GM23338 (cell line): ENCODE measurements at regions not wholly inside any gene's neighbourhood (a gene's known extent, or its start where the extent isn't known, plus 50 kb on each side); places are given as distances from the start of the nearest gene placed in this dataset.

Source experiments
- ATAC-seq: fragments of 200-7000 bp; cut with Tn5 transposase; 3 replicates; pipeline ENCODE4 v1.9.1; 2020
- DNase-seq: peaks from one replicate; pipeline ENCODE4 v3.0.0-alpha.2; 2015; ENCODE audit warnings: low spot score
- H2AFZ ChIP-seq: fragments of 200-600 bp; sonication (generic); 2 replicates; pipeline ENCODE4 v1.8.0; 2016; ENCODE audit warnings: antibody characterized with exemption, mild to moderate bottlenecking, moderate library complexity
- H3F3A ChIP-seq: fragments of 200-600 bp; sonication (generic); replicated peaks from 2 replicates; pipeline ENCODE4 v1.8.0; 2017; ENCODE audit warnings: antibody characterized with exemption, mixed run types, low read depth
- H3K27ac ChIP-seq: fragments of 200-600 bp; sonication (generic); 2 replicates; pipeline ENCODE4 v1.6.1; 2016; ENCODE audit warnings: low read depth
- H3K27me3 ChIP-seq: fragments of 200-600 bp; sonication (generic); 2 replicates; pipeline ENCODE4 v1.8.0; 2016; ENCODE audit warnings: mild to moderate bottlenecking, mixed run types, moderate library complexity; ENCODE audit not compliant: insufficient read depth
- H3K36me3 ChIP-seq: fragments of 200-600 bp; sonication (generic); 2 replicates; pipeline ENCODE4 v1.8.0; 2016; ENCODE audit warnings: mild to moderate bottlenecking; ENCODE audit not compliant: insufficient read depth
- H3K4me1 ChIP-seq: fragments of 200-600 bp; sonication (generic); 2 replicates; pipeline ENCODE4 v1.8.0; 2016; ENCODE audit warnings: mild to moderate bottlenecking, moderate library complexity; ENCODE audit not compliant: insufficient read depth
- H3K4me2 ChIP-seq: fragments of 200-600 bp; sonication (generic); 2 replicates; pipeline ENCODE4 v1.7.1; 2017; ENCODE audit warnings: mixed run types
- H3K4me3 ChIP-seq: fragments of 200-600 bp; sonication (generic); 2 replicates; pipeline ENCODE4 v1.6.1; 2016; ENCODE audit warnings: mixed run types
- H3K79me2 ChIP-seq: fragments of 200-600 bp; sonication (generic); replicated peaks from 2 replicates; pipeline ENCODE4 v1.8.0; 2017; ENCODE audit warnings: mild to moderate bottlenecking; ENCODE audit not compliant: insufficient read depth
- H3K9me2 ChIP-seq: fragments of 200-600 bp; sonication (generic); 2 replicates; pipeline ENCODE4 v1.8.0; 2017; ENCODE audit not compliant: insufficient read depth
- H4K20me1 ChIP-seq: fragments of 200-600 bp; sonication (generic); replicated peaks from 2 replicates; pipeline ENCODE4 v1.8.0; 2017; ENCODE audit warnings: mild to moderate bottlenecking; ENCODE audit not compliant: insufficient read depth
- H3K27ac Mint-ChIP-seq: 2 replicates; pipeline ENCODE4 v1.8.0; 2020; ENCODE audit warnings: inconsistent platforms, mild to moderate bottlenecking, moderate library complexity, mixed read lengths
- H3K27me3 Mint-ChIP-seq: 3 replicates; pipeline ENCODE4 v1.8.0; 2022; ENCODE audit warnings: low read depth, mild to moderate bottlenecking, moderate library complexity, mixed read lengths, inconsistent platforms; ENCODE audit not compliant: insufficient read depth, poor library complexity
- H3K36me3 Mint-ChIP-seq: 3 replicates; pipeline ENCODE4 v1.8.0; 2021; ENCODE audit warnings: low read depth, mild to moderate bottlenecking, inconsistent platforms, moderate library complexity, mixed read lengths
- H3K4me1 Mint-ChIP-seq: 3 replicates; pipeline ENCODE4 v1.8.0; 2020; ENCODE audit warnings: mild to moderate bottlenecking, inconsistent platforms, mixed read lengths
- H3K4me3 Mint-ChIP-seq: 3 replicates; pipeline ENCODE4 v1.8.0; 2021; ENCODE audit warnings: moderate library complexity, mild to moderate bottlenecking, inconsistent platforms, mixed read lengths
- H3K9me3 Mint-ChIP-seq: 3 replicates; pipeline ENCODE4 v1.8.0; 2020; ENCODE audit warnings: moderate library complexity, mild to moderate bottlenecking, inconsistent platforms, mixed read lengths
- CREB1 ChIP-seq: fragments of 250-450 bp; sonication (Bioruptor Pico); IDR thresholded peaks from 2 replicates; pipeline ENCODE4 v1.5.0; 2020; ENCODE audit warnings: low read depth, mild to moderate bottlenecking, moderate library complexity
- CTCF ChIP-seq, 2 experiments: fragments of 200-600 bp in 1 of 2; sonication (generic) in 1 of 2; conservative IDR thresholded peaks; 2 replicates each; pipeline versions ENCODE4 v1.5.1 to v1.6.1; 2016 to 2017; ENCODE audit warnings: antibody characterized with exemption in 2 of 2, low read depth in 2 of 2, mild to moderate bottlenecking in 2 of 2, moderate library complexity in 1 of 2
- ETS1 ChIP-seq: IDR thresholded peaks from 2 replicates; pipeline ENCODE4 v1.6.1; 2016; ENCODE audit warnings: antibody characterized with exemption
- NANOG ChIP-seq: IDR thresholded peaks from 2 replicates; pipeline ENCODE4 v1.6.1; 2016; ENCODE audit warnings: antibody characterized with exemption, borderline replicate concordance
- ZNF114 ChIP-seq: fragments of 250-450 bp; sonication (Bioruptor Pico); IDR thresholded peaks from 2 replicates; pipeline ENCODE4 v1.5.0; 2020; ENCODE audit warnings: mild to moderate bottlenecking, moderate library complexity
- ZNF331 ChIP-seq: fragments of 250-450 bp; sonication (Bioruptor Pico); IDR thresholded peaks from 2 replicates; pipeline ENCODE4 v1.5.0; 2020; ENCODE audit warnings: low read depth, mild to moderate bottlenecking, moderate library complexity
- TF ChIP-seq, protein P1 (sequence below): IDR thresholded peaks from one replicate; pipeline ENCODE4 v1.6.1; 2018; ENCODE audit warnings: antibody characterized with exemption; ENCODE audit not compliant: unreplicated experiment
- TF ChIP-seq, protein P2 (sequence below): fragments of 250-450 bp; sonication (Bioruptor Pico); IDR thresholded peaks from 2 replicates; pipeline ENCODE4 v1.5.0; 2020; ENCODE audit warnings: mild to moderate bottlenecking, moderate library complexity

- TF ChIP-seq, protein P1, sequence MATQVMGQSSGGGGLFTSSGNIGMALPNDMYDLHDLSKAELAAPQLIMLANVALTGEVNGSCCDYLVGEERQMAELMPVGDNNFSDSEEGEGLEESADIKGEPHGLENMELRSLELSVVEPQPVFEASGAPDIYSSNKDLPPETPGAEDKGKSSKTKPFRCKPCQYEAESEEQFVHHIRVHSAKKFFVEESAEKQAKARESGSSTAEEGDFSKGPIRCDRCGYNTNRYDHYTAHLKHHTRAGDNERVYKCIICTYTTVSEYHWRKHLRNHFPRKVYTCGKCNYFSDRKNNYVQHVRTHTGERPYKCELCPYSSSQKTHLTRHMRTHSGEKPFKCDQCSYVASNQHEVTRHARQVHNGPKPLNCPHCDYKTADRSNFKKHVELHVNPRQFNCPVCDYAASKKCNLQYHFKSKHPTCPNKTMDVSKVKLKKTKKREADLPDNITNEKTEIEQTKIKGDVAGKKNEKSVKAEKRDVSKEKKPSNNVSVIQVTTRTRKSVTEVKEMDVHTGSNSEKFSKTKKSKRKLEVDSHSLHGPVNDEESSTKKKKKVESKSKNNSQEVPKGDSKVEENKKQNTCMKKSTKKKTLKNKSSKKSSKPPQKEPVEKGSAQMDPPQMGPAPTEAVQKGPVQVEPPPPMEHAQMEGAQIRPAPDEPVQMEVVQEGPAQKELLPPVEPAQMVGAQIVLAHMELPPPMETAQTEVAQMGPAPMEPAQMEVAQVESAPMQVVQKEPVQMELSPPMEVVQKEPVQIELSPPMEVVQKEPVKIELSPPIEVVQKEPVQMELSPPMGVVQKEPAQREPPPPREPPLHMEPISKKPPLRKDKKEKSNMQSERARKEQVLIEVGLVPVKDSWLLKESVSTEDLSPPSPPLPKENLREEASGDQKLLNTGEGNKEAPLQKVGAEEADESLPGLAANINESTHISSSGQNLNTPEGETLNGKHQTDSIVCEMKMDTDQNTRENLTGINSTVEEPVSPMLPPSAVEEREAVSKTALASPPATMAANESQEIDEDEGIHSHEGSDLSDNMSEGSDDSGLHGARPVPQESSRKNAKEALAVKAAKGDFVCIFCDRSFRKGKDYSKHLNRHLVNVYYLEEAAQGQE, result no peak
- no peak for TF ChIP-seq ZNF331 (CRISPR knock-in tag)
Observed at GRCh38 chr6:19536838-19537237, 300.3 kb upstream of the ID4 start (continued).

GRCh38 chr6:19538096-19538495, 299.1 kb upstream of the ID4 start:
- Mint-ChIP-seq H3K36me3 (peaks cover 31% of the 10 kb centered on the region), H3K9me3 (peaks cover 2% of the 10 kb centered on the region), H3K4me1 (peaks cover 5% of the 10 kb centered on the region; the same call in 2 of the 3 replicates), H3K27me3 (peaks cover 2% of the 10 kb centered on the region), H3K27ac (no peak overlapping the region), H3K4me3 (no peak overlapping the region)
- H3K4me3 ChIP-seq, result no peak overlapping the region
- H3K27ac ChIP-seq, result no peak overlapping the region
- peaks cover 5% of the 10 kb centered on the region; the same call in 1 of the 2 replicates for H3K36me3 ChIP-seq
- H3K79me2 ChIP-seq, result no peaks in the 10 kb centered on the region
- no peaks in the 10 kb centered on the region for H3K4me1 ChIP-seq
- peaks cover 3% of the 10 kb centered on the region; the same call in 1 of the 2 replicates for H3K9me2 ChIP-seq
- TF ChIP-seq CTCF (conservative IDR thresholded peaks at IDR 0.05; ENCODE audit: low read depth in 2 of 2) (no peak), ZNF114 (CRISPR knock-in tag) (no peak)
- no peak overlapping the region for H2AFZ ChIP-seq
- peak; percentile 31 for DNase-seq
- no peaks in the 10 kb centered on the region for H3F3A ChIP-seq
- ATAC-seq, result peak; percentile 74
- H3K27me3 ChIP-seq, result no peaks in the 10 kb centered on the region
- no peak overlapping the region for H3K4me2 ChIP-seq
- H4K20me1 ChIP-seq, result no peaks in the 10 kb centered on the region

DNA sequence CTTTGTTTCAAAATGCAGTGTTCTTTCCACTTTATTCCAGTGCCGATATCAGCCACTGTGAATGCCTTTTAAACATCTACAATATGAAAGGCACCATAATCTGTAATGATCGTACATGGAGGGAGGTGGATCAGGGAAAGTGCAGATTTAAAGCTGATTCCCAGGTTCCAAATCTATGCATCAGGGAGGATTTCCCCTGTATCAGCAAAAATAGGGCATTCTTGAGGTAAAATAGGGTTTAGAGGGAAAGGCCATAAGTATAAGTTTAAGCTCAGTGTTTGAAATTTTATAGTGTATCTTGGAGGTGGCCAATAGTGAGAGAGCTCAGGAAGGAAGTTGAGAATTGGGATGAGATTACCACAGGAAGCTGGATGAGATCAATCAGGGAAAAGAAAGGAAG, 289.7 kb upstream of the ID4 start:
- Histone ChIP-seq H3F3A (no peaks in the 10 kb centered on the region), H2AFZ (no peak overlapping the region), H3K27ac (no peak overlapping the region), H3K4me3 (no peak overlapping the region), H3K9me2 (no peaks in the 10 kb centered on the region), H3K36me3 (no peaks in the 10 kb centered on the region), H4K20me1 (no peaks in the 10 kb centered on the region), H3K27me3 (no peaks in the 10 kb centered on the region), H3K4me1 (no peaks in the 10 kb centered on the region), H3K4me2 (no peak overlapping the region), H3K79me2 (no peaks in the 10 kb centered on the region)
- Mint-ChIP-seq H3K27ac (no peak overlapping the region), H3K4me3 (no peak overlapping the region), H3K9me3 (no peaks in the 10 kb centered on the region), H3K36me3 (no peaks in the 10 kb centered on the region; the same call in 2 of the 3 replicates), H3K27me3 (no peaks in the 10 kb centered on the region), H3K4me1 (peaks cover 7% of the 10 kb centered on the region)
- no peak for DNase-seq
- ATAC-seq, result no peak
- TF ChIP-seq, protein P2, sequence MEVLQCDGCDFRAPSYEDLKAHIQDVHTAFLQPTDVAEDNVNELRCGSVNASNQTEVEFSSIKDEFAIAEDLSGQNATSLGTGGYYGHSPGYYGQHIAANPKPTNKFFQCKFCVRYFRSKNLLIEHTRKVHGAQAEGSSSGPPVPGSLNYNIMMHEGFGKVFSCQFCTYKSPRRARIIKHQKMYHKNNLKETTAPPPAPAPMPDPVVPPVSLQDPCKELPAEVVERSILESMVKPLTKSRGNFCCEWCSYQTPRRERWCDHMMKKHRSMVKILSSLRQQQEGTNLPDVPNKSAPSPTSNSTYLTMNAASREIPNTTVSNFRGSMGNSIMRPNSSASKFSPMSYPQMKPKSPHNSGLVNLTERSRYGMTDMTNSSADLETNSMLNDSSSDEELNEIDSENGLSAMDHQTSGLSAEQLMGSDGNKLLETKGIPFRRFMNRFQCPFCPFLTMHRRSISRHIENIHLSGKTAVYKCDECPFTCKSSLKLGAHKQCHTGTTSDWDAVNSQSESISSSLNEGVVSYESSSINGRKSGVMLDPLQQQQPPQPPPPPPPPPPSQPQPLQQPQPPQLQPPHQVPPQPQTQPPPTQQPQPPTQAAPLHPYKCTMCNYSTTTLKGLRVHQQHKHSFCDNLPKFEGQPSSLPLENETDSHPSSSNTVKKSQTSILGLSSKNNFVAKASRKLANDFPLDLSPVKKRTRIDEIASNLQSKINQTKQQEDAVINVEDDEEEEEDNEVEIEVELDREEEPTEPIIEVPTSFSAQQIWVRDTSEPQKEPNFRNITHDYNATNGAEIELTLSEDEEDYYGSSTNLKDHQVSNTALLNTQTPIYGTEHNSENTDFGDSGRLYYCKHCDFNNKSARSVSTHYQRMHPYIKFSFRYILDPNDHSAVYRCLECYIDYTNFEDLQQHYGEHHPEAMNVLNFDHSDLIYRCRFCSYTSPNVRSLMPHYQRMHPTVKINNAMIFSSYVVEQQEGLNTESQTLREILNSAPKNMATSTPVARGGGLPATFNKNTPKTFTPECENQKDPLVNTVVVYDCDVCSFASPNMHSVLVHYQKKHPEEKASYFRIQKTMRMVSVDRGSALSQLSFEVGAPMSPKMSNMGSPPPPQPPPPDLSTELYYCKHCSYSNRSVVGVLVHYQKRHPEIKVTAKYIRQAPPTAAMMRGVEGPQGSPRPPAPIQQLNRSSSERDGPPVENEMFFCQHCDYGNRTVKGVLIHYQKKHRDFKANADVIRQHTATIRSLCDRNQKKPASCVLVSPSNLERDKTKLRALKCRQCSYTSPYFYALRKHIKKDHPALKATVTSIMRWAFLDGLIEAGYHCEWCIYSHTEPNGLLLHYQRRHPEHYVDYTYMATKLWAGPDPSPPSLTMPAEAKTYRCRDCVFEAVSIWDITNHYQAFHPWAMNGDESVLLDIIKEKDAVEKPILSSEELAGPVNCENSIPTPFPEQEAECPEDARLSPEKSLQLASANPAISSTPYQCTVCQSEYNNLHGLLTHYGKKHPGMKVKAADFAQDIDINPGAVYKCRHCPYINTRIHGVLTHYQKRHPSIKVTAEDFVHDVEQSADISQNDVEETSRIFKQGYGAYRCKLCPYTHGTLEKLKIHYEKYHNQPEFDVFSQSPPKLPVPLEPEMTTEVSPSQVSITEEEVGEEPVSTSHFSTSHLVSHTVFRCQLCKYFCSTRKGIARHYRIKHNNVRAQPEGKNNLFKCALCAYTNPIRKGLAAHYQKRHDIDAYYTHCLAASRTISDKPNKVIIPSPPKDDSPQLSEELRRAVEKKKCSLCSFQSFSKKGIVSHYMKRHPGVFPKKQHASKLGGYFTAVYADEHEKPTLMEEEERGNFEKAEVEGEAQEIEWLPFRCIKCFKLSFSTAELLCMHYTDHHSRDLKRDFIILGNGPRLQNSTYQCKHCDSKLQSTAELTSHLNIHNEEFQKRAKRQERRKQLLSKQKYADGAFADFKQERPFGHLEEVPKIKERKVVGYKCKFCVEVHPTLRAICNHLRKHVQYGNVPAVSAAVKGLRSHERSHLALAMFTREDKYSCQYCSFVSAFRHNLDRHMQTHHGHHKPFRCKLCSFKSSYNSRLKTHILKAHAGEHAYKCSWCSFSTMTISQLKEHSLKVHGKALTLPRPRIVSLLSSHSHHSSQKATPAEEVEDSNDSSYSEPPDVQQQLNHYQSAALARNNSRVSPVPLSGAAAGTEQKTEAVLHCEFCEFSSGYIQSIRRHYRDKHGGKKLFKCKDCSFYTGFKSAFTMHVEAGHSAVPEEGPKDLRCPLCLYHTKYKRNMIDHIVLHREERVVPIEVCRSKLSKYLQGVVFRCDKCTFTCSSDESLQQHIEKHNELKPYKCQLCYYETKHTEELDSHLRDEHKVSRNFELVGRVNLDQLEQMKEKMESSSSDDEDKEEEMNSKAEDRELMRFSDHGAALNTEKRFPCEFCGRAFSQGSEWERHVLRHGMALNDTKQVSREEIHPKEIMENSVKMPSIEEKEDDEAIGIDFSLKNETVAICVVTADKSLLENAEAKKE (CRISPR knock-in tag), result no peak
- TF ChIP-seq ETS1 (no peak), CREB1 (CRISPR knock-in tag) (no peak), NANOG (no peak), ZNF114 (CRISPR knock-in tag) (no peak)
